Suprapubic skin (tissue), 4 donors: ENCODE measurements at regions not wholly inside any gene's neighbourhood (a gene's known extent, or its start where the extent isn't known, plus 50 kb on each side); places are given as distances from the start of the nearest gene placed in this dataset.

Source experiments
- DNase-seq, 2 donors: peaks; one replicate each; pipeline ENCODE4 v3.0.0-alpha.2; 2019; ENCODE audit warnings: low spot score in 2 of 2
- H3K27ac ChIP-seq: fragments of 200-600 bp; sonication (generic); one replicate; pipeline ENCODE4 v1.5.1; 2019
- H3K27me3 ChIP-seq: fragments of 200-600 bp; sonication (generic); one replicate; pipeline ENCODE4 v1.5.1; 2019
- H3K36me3 ChIP-seq: fragments of 200-600 bp; sonication (generic); one replicate; pipeline ENCODE4 v1.5.1; 2019
- H3K4me1 ChIP-seq: fragments of 200-600 bp; sonication (generic); one replicate; pipeline ENCODE4 v1.5.1; 2019
- H3K4me3 ChIP-seq: fragments of 200-600 bp; sonication (generic); one replicate; pipeline ENCODE4 v1.5.1; 2019; ENCODE audit warnings: mild to moderate bottlenecking
- H3K9me3 ChIP-seq: fragments of 200-600 bp; sonication (generic); one replicate; pipeline ENCODE4 v1.5.1; 2019
- EP300 ChIP-seq: sonication (generic); formaldehyde crosslinking; IDR thresholded peaks from one replicate; pipeline ENCODE4 v1.6.1; 2017; ENCODE audit warnings: antibody characterized with exemption
- POLR2A ChIP-seq, 2 donors: fragments of 450-650 bp; IDR thresholded peaks; one replicate each; pipeline ENCODE4 v1.6.1; 2017; ENCODE audit warnings: antibody characterized with exemption in 2 of 2, mild to moderate bottlenecking in 2 of 2, moderate library complexity in 2 of 2
- POLR2AphosphoS5 ChIP-seq, 3 donors: sonication (generic); formaldehyde crosslinking; IDR thresholded peaks; one replicate each; pipeline ENCODE4 v1.6.1; 2017; ENCODE audit warnings: antibody characterized with exemption in 3 of 3
- WGBS: methylation state at CpG from one replicate; pipeline ENCODE4 v1.1.5; 2018; 5-methylcytosine and 5-hydroxymethylcytosine counted together
- TF ChIP-seq, protein P1 (sequence below), 2 donors: fragments of 200-600 bp in 1 of 2; fragments of 450-650 bp in 1 of 2; sonication (generic) in 1 of 2; IDR thresholded peaks; one replicate each; pipeline ENCODE4 v1.5.1; 2016 to 2019; ENCODE audit warnings: antibody characterized with exemption in 2 of 2, mild to moderate bottlenecking in 1 of 2, moderate library complexity in 1 of 2

DNA sequence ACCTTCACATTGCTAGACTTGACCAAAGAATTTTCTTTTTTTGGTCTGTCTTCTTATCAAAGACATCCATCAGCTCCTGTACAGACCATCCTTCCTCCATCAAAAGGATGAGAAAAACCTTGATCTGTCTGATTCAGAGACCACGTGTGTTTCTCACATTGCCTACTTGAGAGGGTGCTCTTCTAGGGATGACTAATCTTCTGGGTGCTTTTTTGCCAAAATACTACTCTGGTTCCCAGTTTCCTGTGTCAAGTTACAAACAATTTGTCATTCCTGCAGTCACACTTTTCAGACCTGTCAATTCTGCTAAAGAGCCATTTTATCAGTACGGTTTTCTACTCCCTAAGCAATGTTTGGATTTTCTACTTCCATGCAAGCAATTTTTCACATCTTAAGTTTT lies 492.2 kb downstream of the CDH11 start:
- Histone ChIP-seq H3K4me3 (no peak overlapping the region), H3K4me1 (no peaks in the 10 kb centered on the region), H3K27me3 (no peaks in the 10 kb centered on the region), H3K36me3 (no peaks in the 10 kb centered on the region), H3K9me3 (no peaks in the 10 kb centered on the region), H3K27ac (no peak overlapping the region)
- TF ChIP-seq POLR2A (IDR thresholded peaks at IDR 0.05) (no peak), POLR2AphosphoS5 (IDR thresholded peaks at IDR 0.05) (no peak), EP300 (no peak)
- TF ChIP-seq, protein P1, sequence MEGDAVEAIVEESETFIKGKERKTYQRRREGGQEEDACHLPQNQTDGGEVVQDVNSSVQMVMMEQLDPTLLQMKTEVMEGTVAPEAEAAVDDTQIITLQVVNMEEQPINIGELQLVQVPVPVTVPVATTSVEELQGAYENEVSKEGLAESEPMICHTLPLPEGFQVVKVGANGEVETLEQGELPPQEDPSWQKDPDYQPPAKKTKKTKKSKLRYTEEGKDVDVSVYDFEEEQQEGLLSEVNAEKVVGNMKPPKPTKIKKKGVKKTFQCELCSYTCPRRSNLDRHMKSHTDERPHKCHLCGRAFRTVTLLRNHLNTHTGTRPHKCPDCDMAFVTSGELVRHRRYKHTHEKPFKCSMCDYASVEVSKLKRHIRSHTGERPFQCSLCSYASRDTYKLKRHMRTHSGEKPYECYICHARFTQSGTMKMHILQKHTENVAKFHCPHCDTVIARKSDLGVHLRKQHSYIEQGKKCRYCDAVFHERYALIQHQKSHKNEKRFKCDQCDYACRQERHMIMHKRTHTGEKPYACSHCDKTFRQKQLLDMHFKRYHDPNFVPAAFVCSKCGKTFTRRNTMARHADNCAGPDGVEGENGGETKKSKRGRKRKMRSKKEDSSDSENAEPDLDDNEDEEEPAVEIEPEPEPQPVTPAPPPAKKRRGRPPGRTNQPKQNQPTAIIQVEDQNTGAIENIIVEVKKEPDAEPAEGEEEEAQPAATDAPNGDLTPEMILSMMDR (IDR thresholded peaks at IDR 0.05) = no peak
- 65% methylated on average over 2 of the region's 2 CpGs for WGBS
- DNase-seq = no peak

DNA sequence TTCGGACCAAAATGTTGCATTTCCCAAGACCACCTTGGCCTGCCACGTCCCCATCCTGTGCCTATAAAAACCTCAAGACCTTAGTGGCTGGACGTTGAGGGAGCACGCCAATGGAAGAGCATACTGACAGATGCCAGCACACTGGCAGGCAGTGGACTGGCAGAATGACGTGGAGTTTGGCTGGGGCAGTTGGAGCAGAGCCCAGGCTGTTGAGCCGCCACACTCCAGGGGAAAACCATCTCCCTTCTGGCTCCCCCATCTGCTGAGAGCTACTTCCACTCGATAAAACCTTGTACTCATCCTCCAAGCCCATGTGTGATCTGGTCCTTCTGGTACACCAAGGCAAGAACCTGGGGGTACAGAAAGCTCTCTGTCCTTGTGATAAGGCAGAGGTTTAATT lies 494.1 kb downstream of the CDH11 start:
- no peaks in the 10 kb centered on the region for H3K4me1 ChIP-seq
- H3K27ac ChIP-seq = no peak overlapping the region
- DNase-seq = no peak
- H3K27me3 ChIP-seq = no peaks in the 10 kb centered on the region
- no peaks in the 10 kb centered on the region for H3K9me3 ChIP-seq
- TF ChIP-seq POLR2AphosphoS5 (IDR thresholded peaks at IDR 0.05) (no peak), POLR2A (IDR thresholded peaks at IDR 0.05) (no peak), EP300 (no peak)
- TF ChIP-seq, protein P1 (IDR thresholded peaks at IDR 0.05) = no peak
- no peak overlapping the region for H3K4me3 ChIP-seq
- no peaks in the 10 kb centered on the region for H3K36me3 ChIP-seq
- 30% methylated on average over 3 of the region's 7 CpGs for WGBS

DNA sequence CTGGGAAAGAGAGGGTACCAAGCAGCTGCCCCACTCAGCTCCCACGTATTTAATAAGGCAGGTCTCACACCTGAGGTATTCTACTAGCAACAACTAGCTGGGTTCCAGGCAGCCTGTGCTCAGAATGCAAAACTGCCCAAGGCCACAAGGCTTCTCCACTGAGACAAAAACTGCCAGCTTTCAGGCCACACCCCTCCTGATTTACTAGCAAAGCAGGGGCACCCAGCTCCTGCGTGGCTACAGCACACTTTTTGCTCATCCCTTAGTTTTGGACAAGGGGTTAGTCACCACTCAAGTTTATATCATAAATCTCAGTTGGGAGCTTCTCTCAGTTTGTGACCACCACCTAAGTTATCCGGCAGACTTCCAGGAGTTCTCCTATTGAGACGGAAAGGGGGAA lies 494.6 kb downstream of the CDH11 start:
- Histone ChIP-seq H3K4me3 (no peak overlapping the region), H3K4me1 (no peaks in the 10 kb centered on the region), H3K27me3 (no peaks in the 10 kb centered on the region), H3K36me3 (no peaks in the 10 kb centered on the region), H3K9me3 (no peaks in the 10 kb centered on the region), H3K27ac (no peak overlapping the region)
- no peak for TF ChIP-seq EP300
- no peak for TF ChIP-seq POLR2A (IDR thresholded peaks at IDR 0.05)
- TF ChIP-seq, protein P1 (IDR thresholded peaks at IDR 0.05) = no peak
- TF ChIP-seq POLR2AphosphoS5 (IDR thresholded peaks at IDR 0.05) = no peak
- no peak for DNase-seq
- WGBS = 57% methylated on average over 4 of the region's 4 CpGs

DNA sequence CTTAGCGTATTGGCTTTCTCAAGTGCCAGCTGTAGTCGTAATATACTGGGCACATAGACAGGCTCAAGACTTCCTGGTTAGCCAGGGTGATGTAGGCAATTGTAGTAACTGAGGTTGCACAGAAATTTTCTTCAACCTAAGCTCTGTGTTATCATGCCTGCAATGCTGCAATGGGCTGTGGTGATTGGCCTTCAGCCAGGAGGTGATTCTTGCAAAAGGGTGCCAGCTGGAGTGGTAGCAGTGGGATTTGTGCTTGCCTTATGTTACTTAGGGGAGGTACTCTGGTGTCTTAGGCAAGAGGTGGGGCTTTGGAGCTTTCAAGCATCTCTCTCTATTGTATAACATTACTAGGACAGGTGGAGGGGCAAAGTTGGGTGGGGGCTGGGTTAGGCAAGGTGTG lies 495.1 kb downstream of the CDH11 start:
- TF ChIP-seq POLR2AphosphoS5 (IDR thresholded peaks at IDR 0.05) = no peak
- TF ChIP-seq EP300 = no peak
- Histone ChIP-seq H3K36me3 (no peaks in the 10 kb centered on the region), H3K4me3 (no peak overlapping the region), H3K27me3 (no peaks in the 10 kb centered on the region), H3K27ac (no peak overlapping the region), H3K9me3 (no peaks in the 10 kb centered on the region), H3K4me1 (no peaks in the 10 kb centered on the region)
- no peak for DNase-seq
- 94% methylated on average over 2 of the region's 2 CpGs for WGBS

DNA sequence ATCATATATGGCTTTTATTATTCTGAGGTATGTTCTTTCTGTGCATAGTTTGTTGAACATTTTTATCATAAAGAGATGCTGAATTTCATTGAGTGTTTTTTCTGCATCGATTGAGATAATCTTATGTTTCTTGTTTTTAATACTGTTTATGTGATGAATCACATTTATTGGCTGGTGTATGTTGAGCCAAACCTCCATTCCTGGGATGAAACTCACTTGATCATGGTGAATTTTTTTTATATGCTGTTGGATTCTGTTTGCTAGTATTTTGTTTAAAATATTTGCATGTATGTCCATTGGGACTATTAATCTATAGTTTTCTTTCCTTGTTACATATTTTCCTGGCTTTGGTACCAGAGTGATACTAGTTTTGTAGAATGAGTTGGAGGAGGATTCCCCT lies 500.2 kb downstream of the CDH11 start:
- H3K27me3 ChIP-seq = no peaks in the 10 kb centered on the region
- no peaks in the 10 kb centered on the region for H3K9me3 ChIP-seq
- WGBS = 61% methylated on average over 1 of the region's 1 CpG
- no peak for TF ChIP-seq EP300
- TF ChIP-seq POLR2A (IDR thresholded peaks at IDR 0.05) = no peak
- TF ChIP-seq, protein P1 (IDR thresholded peaks at IDR 0.05) = no peak
- no peak for TF ChIP-seq POLR2AphosphoS5 (IDR thresholded peaks at IDR 0.05)
- no peaks in the 10 kb centered on the region for H3K36me3 ChIP-seq
- no peak for DNase-seq
- no peak overlapping the region for H3K27ac ChIP-seq
- H3K4me3 ChIP-seq = no peak overlapping the region
- H3K4me1 ChIP-seq = no peaks in the 10 kb centered on the region

DNA sequence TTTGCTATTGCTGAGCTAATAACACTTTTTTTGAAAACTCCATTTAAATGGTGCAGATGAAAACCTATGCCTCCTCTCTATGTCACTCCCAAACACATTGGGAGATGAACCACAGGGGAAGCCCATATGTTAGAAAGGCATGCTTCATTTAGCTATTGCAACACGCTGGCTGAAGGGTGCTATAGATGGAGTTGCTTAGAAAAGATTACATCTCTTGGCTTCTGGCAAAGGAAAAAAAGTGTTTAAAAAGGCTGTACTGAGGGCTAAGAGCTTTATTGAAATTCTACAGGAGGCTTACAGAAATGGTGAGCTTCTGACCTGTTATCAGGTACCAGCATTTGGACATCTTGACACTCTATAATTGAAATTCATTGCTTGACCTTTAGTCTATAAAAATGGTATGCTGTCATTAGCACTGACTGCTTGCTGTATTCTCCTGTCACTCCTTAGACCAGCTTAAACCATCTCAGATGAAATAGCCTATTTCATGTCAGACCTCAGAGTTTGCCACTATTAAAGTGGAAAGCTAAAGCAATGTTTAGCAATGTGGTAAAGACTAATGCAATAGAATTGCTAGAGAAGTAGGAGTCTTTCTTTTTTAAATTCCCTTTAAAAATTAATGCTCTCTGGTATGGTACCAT lies 503.9 kb downstream of the CDH11 start:
- Histone ChIP-seq H3K27ac (no peak overlapping the region), H3K9me3 (no peaks in the 10 kb centered on the region), H3K27me3 (no peaks in the 10 kb centered on the region), H3K4me1 (no peaks in the 10 kb centered on the region), H3K36me3 (no peaks in the 10 kb centered on the region), H3K4me3 (no peak overlapping the region)
- DNase-seq = no peak
- TF ChIP-seq EP300 = no peak
- no peak for TF ChIP-seq POLR2AphosphoS5 (IDR thresholded peaks at IDR 0.05)
- TF ChIP-seq, protein P1 (IDR thresholded peaks at IDR 0.05) = no peak
- no peak for TF ChIP-seq POLR2A (IDR thresholded peaks at IDR 0.05)
- 68% methylated on average over 1 of the region's 1 CpG for WGBS
